Stimulated activated CD4-positive, alpha-beta T cell treated with anti-CD3 and anti-CD28 coated beads, Interleukin-2, amount 100 ng/mL, for 48 hours (primary cell): ENCODE measurements at regions not wholly inside any gene's neighbourhood (a gene's known extent, or its start where the extent isn't known, plus 50 kb on each side); places are given as distances from the start of the nearest gene placed in this dataset.
A peak's percentile ranks its signal among the peaks of the same experiment; 100 is the strongest.

Experiments
- DNase-seq, 2 donors: peaks; one replicate each; pipeline ENCODE4 v3.0.0-alpha.2; 2020

DNA sequence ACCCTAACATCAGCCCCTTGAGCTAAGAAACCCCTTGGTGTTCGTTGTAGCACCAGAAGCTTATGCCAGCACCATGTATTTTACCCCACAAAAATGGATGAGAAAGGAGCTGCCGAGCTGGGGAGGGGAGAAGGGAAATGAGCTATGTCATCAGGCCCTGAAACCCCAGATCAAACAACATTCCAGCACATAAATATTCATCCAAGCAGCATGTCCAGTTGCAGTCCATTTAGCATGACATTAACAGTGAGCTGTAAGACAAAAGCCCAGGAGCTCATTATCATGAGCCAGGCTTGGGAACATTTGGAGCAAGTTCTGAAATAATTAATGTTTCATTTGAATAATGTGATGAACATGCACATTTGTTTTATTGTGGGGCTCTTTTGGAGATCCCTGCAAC lies 630.1 kb upstream of the TMEM132C start:
- DNase-seq, result no peak

DNA sequence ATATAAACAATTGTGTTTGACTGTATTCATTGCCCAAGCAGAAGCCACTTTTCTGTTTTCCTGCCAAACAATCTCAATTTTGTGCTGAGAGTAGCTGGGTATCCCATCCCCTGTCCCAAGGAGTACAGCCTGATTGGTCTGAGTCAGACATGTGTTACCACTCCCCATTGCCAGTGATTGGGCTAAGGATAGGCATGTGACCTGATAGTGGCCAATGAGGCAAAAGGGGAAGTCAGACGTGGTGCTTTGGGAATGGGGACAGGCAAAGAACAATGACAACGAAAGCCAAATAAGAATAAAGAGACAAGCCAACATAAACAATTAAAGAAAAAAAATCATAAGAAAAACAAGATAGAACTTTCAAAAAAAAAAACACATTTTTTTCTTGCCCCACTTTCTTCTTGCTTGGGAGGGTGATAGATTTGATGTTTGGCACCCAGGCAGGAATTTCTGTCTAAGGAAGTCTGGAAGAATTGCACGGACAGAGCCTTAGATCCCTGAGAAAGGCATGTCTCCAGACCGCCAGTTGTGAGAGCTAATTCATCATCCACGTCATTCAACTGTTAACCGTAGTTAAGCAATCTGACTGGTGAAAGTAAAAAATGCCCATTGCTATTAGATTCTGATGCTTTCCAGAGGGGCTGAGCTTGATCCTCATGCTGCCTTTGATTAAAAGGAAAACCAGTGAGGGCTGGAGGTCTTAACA lies 626.6 kb upstream of the TMEM132C start:
- no peak for DNase-seq

DNA sequence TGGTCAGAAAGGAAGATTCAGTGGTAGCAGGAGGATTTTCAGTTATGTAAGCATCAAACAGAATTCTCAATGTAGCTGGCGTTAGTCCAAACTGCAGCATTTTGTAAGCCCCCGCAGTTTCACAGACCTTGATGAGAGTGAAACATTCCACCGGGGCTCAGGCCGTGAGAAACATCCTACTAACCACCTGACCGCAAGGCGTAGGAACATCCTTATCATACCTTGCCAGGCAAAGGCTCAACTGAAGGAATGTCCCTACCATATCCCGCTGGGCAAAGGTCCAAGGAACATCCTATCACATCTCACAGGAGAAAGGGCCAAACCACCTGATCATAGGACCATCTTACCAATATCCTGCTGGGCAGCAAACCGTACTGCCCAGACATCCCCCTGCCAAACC lies 624.8 kb upstream of the TMEM132C start:
- no peak for DNase-seq

DNA sequence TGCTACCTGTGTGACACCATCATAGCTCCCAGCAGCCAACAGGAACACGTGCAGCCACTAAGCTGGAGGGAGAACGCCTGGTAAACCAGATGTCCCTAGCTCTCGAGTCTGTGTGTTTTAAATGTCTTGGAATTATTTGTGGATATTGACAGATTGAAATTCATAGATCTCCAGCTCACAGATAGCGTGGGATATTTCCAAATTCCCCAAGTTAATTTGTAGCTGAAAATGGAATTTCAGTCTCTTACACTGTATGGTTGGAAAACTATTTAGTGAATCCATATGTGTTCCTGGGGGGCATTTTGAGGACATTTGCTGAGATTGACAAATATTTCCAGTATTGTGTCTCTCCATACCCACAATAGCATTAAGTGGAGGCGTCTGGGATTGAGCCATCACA lies 618.6 kb upstream of the TMEM132C start:
- DNase-seq, result no peak

DNA sequence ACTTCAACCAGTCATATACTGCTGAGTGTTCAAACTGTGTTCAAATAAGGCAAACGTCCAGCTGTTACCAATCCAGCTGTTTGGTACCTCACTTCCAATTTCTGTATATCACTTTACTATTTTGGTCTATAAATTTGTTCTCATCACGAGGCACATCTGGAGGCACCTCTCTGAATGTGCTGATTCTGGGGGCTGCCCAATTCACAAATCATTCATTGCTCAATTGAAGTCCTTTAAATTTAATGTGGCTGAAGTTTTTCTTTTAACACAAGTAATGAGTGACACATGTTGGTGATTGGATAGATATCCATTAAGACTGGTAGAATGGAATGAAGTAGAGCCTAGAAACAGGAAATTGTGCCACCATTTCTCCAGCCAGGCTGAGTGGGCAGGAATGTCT lies 617.0 kb upstream of the TMEM132C start:
- DNase-seq, result no peak

DNA sequence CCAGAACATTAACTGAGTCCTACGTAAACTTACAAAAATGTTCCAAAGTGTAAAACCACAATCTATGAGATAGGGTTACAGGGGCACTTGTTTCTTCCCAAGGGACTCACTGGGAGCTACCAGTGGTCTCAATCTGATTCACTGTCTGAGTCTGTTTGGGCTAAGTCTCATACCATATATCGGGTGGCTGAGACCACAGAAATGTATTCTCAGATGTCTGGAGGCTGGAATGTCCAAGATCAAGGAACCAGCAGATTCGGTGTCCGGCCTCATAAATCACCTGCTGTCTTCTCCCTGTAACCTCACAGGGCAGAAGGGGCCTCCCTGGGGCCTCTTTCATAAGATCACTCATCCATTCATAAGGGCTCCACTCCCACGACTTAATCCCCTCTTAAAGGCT lies 616.3 kb upstream of the TMEM132C start:
- no peak for DNase-seq

DNA sequence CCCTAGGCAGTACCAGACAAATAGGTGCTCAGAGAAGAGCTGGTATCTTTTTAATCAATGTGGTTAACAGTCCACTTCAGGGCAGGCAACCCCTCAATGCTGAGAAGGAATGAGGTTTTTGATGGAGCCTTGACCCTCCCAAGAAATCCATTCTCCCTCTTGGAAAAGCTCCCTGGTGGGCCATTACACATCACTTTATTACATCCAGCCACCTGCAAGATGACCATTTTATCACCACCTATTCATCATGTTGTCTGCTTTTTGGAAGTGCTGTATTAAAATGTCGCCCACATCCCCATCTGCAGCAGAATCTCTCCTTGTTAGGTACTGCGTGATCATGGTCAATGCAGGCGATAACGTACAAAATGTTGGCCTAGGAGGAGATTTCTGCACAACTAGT lies 614.7 kb upstream of the TMEM132C start:
- DNase-seq, result no peak

DNA sequence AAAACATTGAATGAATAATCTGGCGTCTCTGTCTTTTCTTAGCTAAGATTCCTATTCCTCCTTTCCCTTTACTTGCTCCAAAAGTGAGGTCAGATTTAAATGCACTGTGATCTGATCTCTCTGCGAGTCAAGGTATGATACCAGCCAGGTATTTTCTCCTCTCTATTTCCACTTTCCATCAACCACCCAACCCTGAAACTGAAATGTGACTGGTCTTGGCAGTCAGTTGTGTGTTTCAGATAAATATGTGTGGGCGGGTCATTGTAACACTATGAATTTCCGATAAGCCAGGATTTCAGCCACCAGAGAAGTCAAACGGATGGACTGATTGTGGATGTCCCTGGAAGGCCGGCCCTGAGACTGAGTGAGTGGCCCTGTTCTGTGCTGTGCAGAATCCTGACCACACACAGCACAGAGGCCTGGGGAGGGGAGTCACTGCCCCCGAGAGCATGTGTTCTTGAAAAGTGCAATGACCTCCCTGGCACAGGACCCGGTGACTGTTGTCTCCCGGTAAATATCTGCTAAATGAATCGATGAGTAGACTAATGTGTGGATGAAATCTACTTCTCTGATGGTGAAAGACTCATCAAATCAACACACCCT lies 612.5 kb upstream of the TMEM132C start:
- DNase-seq, result no peak

DNA sequence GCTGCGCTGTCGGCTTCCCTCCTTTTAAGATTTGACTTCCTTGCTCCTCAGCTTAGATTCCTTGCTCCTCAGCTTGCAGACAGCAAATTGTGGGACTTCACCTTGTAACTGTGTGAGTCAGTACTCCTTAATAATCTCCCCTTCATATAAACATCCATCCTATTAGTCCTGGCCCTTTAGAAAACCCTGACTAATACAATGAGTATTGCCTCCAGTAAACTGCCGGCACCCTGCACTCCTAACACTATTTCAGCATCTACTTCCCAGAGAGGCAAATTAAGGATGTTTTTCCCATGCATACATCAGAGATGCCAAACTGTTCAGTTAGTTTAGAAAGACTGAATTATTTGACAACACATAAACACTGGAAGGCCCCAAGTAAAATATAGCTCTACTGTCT lies 611.3 kb upstream of the TMEM132C start:
- DNase-seq, result no peak

DNA sequence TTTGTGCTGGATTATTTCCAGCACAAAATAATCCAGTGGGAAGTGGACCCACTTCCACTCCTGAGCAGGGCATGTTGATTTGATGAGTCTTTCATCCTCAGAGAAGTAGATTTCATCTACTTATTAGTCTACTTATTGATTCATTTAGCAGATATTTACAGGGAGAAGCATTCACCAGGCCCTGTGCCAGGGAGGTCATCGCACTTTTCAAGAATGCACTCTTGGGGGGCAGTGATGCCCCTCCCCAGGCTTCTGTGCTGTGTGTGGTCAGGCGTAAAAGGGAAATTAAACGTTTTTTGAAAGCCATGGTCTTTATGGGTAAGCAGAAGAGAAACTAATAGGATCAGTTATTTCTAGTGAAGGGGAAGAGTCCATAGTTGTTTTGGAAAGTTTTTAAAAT lies 610.7 kb upstream of the TMEM132C start:
- no peak for DNase-seq

DNA sequence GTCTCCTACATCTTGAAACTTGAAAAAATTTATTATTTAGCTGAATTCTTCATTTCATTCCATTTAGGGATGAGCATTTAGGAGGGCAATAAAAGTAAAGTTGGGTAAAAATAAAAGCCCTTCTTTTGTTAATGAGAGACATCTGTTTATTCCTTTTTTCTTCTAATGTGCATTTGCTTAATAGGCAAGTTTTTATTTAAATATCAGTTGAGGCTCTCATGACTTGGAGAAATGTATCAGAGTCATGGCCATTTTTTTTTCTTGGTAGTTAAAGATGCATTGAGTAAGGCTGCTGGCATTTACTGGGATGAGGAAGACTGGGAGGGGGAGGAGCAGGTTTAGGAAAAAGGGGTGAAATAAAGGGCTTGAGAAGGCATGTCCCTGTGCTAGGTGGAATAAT lies 609.9 kb upstream of the TMEM132C start:
- DNase-seq, result no peak

DNA sequence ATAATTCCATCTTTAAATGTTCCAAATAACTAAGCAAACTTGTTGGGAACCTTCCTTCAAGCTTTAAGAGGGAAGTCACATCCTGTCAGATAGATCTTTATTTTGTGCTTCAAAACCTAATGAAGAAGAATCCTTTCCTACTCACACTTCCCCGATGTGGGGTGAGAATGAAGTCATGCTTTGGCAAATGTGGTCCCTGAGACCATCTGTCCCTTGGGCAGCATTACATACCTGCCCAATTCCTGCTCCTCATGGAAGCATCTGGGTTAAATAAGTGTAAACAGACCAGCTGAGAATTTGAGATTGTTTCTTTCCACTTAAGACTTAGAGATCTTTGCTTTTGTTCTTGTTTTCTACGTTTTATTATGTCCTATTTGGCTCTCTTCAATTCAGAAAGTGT lies 606.0 kb upstream of the TMEM132C start:
- DNase-seq, result no peak

DNA sequence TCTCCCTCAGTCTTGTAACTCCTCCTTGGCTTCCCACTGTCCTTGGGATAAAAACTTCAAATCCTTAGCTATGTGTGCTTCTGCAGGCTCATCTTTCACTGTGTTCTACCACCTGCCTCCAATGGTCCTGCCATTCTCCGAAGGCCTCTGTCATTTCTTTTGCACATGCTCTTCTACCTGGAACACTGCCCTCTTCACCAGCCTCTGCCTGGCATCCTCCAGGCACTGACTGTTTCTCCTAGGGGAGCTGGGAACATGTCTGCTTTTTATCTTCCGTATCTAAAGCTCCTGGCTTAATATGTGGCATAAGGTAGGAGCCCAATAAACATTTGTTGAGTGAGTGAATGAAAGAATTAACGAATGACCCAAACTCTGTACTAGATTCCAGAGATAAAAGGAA lies 603.3 kb upstream of the TMEM132C start:
- no peak for DNase-seq

DNA sequence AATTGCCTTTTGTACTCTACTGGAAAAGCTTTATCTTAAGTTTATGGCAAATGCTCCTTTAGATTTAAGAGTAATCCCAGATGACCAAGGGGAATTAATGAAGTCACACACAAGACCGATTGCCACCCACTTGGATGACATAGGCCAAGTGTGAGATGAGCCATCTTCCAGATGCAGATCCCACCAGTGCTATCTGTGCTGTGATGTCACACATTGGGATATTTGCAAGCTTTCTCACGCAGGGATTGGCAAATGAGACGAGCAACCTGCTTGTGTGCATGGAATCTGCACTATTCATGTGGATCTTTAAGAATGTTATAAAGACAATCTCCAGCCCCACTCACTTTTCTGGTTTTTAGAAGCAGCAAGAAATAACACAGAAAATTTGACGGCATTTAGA lies 602.1 kb upstream of the TMEM132C start:
- DNase-seq, result no peak

DNA sequence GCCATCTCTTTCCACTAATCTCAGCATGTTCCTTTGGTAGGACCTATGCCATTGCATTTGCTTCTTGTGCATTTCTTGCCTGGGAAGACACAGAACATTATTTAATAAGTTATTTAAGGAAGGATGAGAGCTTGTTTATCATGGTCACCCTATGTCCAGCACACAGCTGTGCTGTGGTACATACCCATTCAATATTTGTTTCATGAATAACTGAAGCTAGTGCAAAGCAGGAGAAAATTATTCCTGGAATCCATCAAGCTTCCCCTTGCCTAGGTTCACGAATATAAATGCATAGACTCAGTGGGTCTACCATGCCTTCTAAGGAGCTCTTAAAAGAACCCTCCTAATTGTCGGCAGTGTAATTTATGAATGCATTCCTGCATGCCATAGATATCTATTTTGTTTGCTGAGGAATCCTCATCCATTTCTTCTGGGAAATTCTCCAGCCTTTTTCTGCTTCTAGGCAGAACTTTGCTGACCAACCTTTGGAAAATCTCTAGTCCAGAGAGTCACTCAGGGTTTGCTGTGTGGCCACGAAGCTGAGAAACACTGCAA lies 599.8 kb upstream of the TMEM132C start:
- no peak for DNase-seq

DNA sequence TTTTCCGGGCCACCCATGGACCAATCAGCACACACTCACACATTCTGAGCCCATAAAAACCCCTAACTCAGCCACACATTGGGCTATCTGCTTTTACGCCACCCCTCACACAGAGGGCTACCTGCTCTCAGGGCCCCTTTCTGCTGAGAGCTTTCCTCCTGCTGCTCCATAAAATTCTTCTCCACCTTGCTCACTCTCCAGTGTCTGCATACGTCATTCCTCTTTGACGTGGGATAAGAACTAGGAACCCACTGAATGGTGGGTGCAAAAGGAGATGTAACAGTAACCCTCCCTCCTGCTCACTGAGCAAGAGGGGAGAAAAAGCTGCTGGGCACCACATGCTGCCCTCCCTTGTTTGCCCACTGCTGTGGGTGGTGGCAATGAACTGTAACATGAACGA lies 596.7 kb upstream of the TMEM132C start:
- DNase-seq, result no peak

DNA sequence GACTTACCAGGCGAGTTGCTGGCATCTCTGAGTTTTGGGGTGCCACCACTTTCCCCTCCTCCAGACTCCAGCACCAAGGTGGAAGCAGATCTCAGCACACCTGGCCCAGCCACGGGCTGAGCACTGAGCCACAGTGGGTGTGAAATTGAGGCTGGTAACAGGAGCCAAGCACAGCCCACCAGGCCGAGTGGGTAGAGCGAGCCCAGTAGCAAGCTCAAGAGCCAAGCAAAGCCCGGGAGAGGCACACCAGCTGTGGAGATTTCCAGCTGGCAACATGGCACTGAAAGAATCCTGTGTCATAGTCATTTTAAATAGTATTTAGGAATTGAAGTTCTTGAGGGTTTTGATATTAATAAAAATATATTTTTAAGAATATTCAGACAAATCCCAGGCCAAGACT lies 596.2 kb upstream of the TMEM132C start:
- no peak for DNase-seq

DNA sequence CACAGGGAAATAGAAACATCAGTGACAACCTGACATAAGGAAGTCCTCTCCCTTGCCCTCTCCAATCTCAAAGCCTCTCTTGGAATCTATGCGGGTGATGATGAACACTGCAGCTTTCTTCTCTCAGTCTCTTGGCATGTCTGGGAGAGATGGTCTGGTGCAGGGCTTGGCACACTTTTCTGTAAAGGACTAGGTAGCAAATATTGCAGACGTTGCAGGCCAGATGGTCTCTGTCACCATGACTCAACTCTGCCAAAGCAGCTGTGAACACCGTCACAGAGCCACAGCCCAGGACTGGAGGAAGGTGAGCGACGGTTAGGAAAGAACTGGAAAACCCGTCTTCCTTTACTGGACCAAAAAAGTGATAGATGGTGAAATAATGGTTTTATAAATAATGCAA lies 591.0 kb upstream of the TMEM132C start:
- no peak for DNase-seq

DNA sequence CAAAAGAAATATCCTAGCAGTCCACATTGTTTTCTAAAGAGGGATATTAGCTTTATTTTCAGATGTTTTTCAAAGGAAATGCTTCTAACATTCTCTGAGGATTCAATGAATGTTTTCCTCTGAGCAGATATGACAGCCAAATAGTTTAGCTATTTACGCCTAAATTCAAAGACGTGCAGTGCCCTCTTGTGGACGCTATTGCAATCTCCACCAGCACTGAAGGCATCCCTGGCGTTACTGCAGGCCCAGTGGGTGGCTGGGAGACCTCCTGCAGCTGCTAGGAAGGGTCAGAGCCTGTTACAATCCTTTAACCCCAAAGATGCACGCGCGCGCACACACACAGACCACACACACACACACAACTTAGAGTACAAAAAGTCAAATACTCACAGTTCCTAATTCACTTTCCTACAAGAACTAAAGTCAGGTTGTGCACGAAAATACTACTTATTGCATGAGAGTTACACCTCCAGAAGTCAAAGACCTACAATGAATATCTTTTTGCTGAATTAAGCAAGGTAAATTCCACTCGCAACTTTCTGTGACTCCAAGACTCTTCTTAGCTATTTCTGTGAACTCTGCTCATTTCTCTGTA lies 589.3 kb upstream of the TMEM132C start:
- DNase-seq, result peak; percentile 27 to 29

DNA sequence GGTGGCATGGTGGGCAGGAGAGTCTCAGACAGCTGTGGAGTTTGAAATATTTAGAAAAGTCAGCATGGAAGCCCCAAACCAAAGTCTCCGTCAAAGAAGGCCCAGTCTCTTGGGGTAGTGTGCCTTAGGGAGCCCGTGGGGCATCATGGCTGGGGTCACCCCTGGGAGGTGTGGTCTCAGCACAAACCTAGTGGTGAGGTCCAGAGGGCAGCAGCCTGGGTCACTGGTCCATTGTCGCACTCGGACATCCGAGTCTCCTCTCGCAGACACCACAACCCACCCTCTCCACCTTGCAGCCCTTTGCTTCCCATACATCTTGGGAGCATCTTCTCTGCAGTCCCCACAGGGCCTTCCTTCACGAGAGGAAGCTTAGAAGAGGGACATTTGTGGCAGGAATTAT lies 588.0 kb upstream of the TMEM132C start:
- DNase-seq, result no peak

DNA sequence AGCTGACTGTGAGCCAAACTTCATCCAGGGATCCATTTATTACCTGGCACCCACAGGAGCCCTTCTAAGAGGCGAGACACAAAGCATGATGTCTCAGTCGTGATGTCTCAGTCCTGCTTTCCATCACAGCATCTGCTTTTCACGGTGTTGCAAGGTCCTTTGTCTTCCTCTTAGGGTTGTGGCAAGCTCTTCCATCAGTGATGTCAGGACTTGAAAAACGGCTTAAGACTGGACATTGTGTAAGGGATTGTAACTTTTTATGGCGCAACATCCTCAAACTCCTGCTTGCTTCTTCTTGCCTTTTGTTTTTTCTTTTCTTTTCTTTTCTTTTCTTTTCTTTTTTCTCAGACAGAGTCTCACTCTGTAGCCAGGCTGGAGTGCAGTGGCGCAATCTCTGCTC lies 586.5 kb upstream of the TMEM132C start:
- DNase-seq, result no peak

DNA sequence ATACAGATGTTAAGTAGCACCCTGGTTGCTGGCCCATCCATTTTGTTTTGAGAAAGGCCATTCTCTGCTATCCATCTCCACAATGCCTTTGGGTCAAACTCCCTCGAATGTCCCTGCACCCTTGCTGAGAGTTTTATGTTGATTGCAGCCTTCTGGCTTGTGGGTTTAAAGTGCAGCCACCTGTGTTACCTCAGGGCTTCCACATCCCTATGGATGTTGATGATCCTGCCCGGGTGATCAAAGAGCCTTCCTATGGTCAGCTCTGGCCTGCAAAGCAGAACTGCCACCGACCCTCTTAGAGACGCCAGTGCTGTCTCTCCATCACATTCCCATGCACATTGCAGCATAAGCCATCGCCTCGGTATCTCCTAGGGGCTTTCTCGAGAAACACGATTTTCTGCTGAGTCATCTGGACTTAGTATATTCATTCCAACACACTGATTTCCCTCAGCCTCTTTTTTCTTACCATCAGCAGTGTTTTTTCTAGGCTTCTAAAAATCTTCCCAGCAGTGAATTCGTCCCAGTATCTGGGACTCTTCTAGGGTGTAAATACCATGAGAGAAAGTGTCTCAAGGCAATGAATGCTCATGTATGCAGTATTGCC lies 585.7 kb upstream of the TMEM132C start:
- DNase-seq, result no peak

DNA sequence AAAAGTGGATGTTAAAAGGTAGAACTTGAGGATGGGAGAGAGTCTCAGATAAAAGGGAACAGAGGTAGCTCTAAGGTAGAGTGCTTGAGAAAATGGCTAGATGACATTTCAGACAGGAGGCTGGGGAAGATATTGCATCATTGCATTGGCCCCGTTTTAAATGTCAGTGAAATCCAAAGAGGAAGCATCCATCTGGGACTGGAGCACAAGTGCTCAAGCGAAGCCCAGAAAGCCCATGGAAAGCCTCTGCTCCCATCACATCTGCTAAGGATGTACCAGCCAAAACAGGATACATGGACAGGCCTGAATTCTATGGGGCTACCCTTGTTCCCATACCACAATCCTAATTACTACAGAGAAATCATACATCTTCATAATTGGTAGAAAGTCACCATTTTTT lies 581.5 kb upstream of the TMEM132C start:
- DNase-seq, result no peak

DNA sequence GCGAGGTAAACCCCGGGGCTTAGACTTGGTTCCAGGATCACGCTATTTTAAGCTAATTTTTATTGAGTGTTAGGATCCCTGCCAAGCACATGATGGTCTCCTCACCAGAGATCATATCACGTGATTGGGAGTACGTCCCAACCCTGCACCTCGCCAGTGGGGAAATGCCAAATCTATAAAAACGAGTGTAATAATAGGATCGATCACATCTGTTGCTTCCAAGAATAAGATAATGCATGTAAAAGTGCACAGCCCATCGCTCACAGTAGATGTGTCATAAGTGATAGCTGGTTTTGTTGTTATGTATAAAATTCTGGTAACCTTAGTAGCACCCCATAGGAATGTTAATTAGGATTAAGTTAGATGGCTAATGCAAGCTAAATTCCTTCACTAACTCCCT lies 581.0 kb upstream of the TMEM132C start:
- DNase-seq, result no peak
